GM12801 (cell line): ENCODE measurements at regions not wholly inside any gene's neighbourhood (a gene's known extent, or its start where the extent isn't known, plus 50 kb on each side); places are given as distances from the start of the nearest gene placed in this dataset.

Experiments used
- CTCF ChIP-seq: IDR thresholded peaks from one replicate; pipeline ENCODE4 v1.5.1; 2011; ENCODE audit warnings: control low read depth; ENCODE audit not compliant: insufficient read length; ENCODE audit errors: extremely low read depth

GRCh38 chr5:101917166-101917565, 378.9 kb downstream of the SLCO4C1 start:
- no peak for TF ChIP-seq CTCF

GRCh38 chr5:101915554-101915953, 380.5 kb downstream of the SLCO4C1 start:
- no peak for TF ChIP-seq CTCF

GRCh38 chr5:101904736-101905135, 391.3 kb downstream of the SLCO4C1 start:
- TF ChIP-seq CTCF, result no peak

- no peak for TF ChIP-seq CTCF
Observed at GRCh38 chr5:101897914-101898313, 398.2 kb downstream of the SLCO4C1 start.

GRCh38 chr5:101894985-101895384, 401.1 kb downstream of the SLCO4C1 start:
- TF ChIP-seq CTCF, result no peak

GRCh38 chr5:101878190-101878589, 417.9 kb downstream of the SLCO4C1 start:
- no peak for TF ChIP-seq CTCF

GRCh38 chr5:101877451-101877850, 418.6 kb downstream of the SLCO4C1 start:
- no peak for TF ChIP-seq CTCF

- TF ChIP-seq CTCF, result no peak
Observed at GRCh38 chr5:101866473-101866872, 429.6 kb downstream of the SLCO4C1 start.
